Esophagus muscularis mucosa (tissue), 4 donors: ENCODE measurements at regions not wholly inside any gene's neighbourhood (a gene's known extent, or its start where the extent isn't known, plus 50 kb on each side); places are given as distances from the start of the nearest gene placed in this dataset.

Source experiments
- CTCF ChIP-seq, 3 experiments: fragments of 200-600 bp in 2 of 3; fragments of 450-650 bp in 1 of 3; sonication (generic) in 2 of 3; IDR thresholded peaks; one replicate each; pipeline ENCODE4 v1.5.1; 2017 to 2019; ENCODE audit warnings: antibody characterized with exemption in 3 of 3, mild to moderate bottlenecking in 2 of 3, moderate library complexity in 1 of 3
- EP300 ChIP-seq: sonication (generic); formaldehyde crosslinking; IDR thresholded peaks from one replicate; pipeline ENCODE4 v1.6.1; 2017; ENCODE audit warnings: antibody characterized with exemption
- POLR2AphosphoS5 ChIP-seq, 2 donors: sonication (generic); formaldehyde crosslinking; IDR thresholded peaks; one replicate each; pipeline ENCODE4 v1.6.1; 2017; ENCODE audit warnings: antibody characterized with exemption in 2 of 2

- no peak for TF ChIP-seq POLR2AphosphoS5 (IDR thresholded peaks at IDR 0.05)
- TF ChIP-seq CTCF (IDR thresholded peaks at IDR 0.05) = no peak
- TF ChIP-seq EP300 = no peak
Measured at GRCh38 chr1:60567256-60567655, 493.7 kb upstream of the C1orf87 start.
